Stimulated activated CD8-positive, alpha-beta memory T cell treated with anti-CD3 and anti-CD28 coated beads, Interleukin-7, amount 100 ng/mL, for 48 hours (primary cell): ENCODE measurements at regions not wholly inside any gene's neighbourhood (a gene's known extent, or its start where the extent isn't known, plus 50 kb on each side); places are given as distances from the start of the nearest gene placed in this dataset.
"Not testable (repeated sequence)": the region's sequence is repeated elsewhere in the genome, so short reads cannot be mapped to it uniquely, and the experiment has no call there.

Experiments used
- DNase-seq, 2 donors: peaks; one replicate each; pipeline ENCODE4 v3.0.0-alpha.2; 2020; ENCODE audit warnings: low read depth in 1 of 2; ENCODE audit errors: extremely low read depth in 1 of 2

DNA sequence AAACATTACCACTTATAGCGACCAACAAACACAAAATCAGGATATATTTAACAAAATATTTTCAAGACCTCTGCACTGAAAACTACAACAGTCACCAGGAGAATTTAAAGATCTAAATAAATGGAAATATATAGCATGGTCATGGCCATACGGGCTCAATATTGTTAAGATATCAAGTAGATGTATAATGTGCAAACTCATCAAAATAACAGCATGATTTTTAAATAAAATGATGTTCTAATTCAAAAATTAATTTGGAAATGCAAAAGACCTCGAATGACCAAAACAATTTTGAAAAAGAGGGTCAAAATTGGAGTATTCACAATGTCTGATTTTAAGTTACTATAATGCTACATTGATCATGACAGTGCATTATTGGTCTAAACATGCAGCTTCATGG, 159.1 kb upstream of the NDN start:
- no peak for DNase-seq

DNA sequence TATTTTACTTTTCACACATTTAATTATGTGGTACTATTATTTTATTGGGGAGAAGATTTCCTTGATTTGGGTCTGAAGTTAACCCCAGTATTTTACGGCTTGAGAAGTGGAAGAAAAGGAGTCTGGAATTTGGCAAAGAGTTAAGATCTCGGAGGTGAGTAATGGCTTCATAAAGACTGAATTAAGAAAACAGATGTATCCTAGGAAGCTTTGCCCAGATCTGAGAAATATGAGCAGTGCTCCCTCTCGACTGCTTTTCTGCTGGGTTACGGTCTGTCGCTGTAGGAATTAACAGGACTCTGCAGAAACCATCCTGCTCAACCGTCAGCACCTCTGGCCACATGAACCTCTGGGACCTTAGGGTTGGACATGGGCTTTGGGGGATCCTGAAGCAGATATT, 163.6 kb upstream of the NDN start:
- DNase-seq, result no peak

DNA sequence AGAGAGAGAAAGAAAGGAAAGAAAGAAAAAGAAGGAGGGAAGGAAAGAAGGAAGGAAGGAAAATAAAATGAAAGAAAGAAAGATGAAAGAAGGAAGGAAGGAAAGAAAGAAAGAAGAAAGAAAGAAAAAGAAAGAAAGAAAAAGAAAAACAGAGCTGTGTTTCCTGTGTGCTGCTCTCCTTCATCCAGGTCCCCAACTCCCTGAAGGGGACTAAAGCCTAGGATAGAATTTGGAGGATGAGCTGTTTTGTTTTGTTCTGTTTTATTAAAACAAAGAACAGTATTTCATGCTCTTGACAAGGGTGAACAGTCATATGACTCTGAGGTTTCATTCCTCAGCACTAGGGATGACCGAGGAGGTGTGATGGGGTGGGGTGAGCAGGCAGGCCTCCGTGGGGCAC, 164.8 kb upstream of the NDN start:
- DNase-seq, result no peak

GRCh38 chr15:23853286-23853685, 166.2 kb upstream of the NDN start:
- DNase-seq, result no peak

- no peak for DNase-seq
Measured at GRCh38 chr15:23854203-23854911, 167.3 kb upstream of the NDN start.

DNA sequence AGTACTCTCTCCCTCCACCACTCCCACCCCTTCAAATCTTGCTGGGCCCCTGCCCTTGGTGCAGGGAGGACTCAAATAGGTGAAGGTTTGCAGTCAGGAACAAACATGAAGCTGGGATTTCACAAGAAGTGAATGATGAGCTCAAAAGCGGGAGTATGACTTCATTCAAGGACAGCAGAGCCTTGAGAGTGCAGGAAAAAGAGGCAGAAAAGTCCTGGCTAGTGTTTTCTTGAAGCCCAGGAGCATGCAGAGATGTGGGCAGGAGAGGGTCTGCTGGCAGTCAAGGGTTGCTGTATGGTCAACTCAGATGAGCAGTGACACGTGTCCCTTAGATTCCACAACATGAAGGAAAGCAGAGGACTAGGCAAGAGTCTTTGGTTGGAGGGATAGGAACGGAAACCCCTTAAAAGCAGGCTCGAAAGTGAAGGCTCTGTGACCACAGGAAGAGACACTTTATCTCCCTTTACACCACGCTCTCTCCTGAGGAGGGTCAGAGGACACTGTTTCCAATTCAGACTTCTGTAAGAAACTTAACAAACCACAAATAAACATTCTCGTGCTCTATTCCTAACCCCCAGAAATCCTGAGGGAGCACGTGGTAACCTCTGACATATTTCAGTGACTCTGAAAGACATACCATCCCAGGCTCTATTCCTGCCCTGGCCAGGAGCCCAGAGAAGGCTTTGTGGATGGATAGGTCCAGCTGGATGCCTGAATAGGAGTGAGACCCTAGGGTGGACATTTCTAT, 168.0 kb upstream of the NDN start:
- no peak for DNase-seq

DNA sequence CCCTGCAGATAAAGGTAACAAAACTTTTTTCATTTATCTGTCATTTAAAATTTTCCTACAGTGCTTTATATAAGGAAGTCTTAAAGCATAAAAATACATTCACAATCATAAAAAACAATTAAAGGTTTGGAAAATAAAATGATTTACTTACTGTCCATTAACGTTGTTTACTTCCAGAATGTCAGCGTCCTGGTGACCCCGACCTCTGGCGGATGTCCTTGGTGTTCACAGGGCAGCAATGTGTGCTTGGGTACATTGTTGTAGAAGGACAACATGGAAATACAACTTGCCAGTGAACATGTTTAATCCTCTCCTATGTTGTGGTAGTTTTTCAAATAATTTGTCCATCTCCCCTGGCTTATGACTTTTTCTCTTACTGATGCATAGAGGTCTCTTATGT, 168.8 kb upstream of the NDN start:
- DNase-seq, result no peak

GRCh38 chr15:23857028-23857641, 170.0 kb upstream of the NDN start:
- DNase-seq, result peak in 1 of 2 donors; percentile 2

DNA sequence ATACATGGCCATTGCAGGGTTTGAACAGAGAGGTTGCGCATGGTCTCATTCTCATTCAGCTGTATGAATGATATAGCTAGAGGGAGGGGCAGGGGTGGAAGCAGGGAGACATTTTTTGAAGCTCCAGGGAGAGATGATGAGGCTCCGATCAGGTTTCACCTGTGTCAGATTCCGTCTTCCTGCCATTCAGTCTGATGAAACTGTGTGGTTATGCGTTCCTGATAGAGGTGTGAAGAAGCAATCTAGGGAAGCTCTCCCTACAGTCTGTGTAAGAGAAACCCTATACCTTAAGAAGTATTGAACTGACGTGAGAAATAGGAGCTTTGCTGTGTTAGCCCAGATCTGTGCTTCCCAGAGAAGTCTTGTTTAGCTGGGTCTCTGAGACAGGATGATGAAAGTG, 171.9 kb upstream of the NDN start:
- no peak for DNase-seq

- DNase-seq, result no peak
Measured at GRCh38 chr15:23860290-23861245, 173.5 kb upstream of the NDN start.

DNA sequence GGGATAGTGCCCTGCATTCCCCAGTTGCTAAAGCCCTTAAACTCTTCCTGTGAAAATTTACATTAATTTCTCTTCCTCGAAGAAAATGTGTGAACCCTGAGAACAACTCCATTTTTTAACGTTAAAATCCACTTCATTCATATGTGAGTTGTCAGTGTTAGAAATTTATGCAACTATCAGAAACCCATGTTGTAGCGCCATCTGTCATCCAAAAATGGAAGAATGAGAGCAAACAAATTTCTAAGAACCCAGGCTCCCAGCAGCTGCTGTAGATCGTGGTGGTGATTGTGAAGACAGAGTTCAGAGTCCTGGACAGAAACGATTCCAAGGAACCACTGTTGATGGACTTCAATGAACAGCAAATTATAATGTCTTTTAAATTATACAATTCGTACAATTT, 179.7 kb upstream of the NDN start:
- no peak for DNase-seq

DNA sequence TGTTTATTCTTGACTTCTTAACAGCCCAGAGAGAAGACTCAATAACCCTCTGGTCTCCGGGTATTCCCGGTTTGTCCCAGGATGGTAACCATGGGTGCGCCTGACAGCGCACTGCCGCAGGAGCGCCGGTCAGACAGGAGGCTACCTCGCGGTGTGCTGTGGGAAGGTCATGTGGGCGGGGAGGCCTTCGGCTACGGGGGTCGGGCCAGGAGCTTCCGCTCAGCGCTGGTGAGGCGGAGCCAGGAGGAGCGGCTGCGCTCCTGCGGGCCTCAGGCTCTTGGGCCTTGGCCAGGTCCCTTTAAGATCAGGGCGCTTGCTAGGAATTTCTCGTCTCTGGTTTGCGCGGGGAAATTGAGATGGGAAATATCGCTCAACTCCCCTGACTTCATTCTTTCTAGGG, 182.3 kb upstream of the NDN start:
- no peak for DNase-seq

DNA sequence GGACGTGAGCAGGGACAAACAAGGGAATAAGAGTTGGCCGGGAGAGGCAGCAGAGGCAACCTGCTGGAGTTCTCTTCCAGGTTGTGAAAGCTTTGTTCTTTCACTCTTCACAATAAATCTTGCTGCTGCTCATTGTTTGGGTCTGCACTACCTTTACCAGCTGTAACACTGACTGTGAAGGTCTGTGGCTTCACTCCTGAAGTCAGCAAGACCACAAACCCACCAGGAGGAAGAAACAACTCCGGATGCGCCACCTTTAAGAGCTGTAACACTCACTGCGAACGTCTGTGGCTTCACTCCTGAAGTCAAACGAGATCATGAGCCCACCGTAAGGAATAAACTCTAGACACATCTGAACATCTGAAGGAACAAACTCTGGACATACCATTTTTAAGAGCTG, 186.5 kb upstream of the NDN start:
- not testable (repeated sequence) for DNase-seq

DNA sequence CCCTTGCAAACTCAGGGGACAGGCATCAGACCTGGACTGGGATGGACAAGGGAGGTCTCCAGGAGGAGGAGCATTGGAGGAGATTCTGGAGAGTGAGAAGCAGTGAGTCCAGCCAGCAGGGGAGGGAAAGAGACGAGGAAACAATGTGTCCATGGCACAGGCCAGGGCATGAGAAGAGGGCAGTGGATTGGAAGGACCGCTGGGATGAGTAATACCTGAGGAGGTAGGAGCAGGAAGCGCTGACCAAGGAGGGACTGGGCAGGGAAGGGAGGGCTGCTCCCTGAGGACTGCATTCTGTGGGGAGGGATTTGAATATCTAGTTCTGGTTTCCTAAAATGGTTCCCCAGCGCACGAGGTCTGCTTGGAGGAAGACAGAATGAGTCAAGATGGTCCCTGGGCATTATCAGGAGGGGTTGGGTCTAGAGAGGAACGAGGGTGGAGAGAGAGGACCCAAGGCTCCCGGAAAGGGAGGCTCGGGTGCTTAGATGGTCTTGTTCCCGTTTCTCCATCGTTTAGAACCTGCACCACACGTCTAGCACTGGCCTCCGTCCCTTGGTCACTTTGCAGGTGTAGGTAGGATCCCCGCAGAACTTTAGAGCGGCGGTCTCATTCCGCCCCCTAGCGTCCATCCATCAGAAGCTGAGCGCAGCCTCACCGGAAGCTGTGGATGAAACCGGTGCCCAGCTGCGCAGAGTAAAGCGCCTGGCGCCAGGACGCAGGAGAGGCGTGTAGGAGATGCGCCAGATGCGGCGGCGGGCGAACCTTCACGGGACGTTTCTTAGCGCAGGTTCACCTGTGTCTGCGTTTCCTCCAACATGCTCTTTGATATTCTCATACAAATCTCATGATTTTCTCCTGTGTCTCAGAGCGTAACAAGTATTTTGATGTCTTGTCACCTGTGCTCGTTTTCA, 190.7 kb upstream of the NDN start:
- DNase-seq, result peak; percentile 10

GRCh38 chr15:23881291-23881690, 194.2 kb upstream of the NDN start:
- DNase-seq, result no peak

GRCh38 chr15:23890218-23890617, 203.1 kb upstream of the NDN start:
- DNase-seq, result no peak

DNA sequence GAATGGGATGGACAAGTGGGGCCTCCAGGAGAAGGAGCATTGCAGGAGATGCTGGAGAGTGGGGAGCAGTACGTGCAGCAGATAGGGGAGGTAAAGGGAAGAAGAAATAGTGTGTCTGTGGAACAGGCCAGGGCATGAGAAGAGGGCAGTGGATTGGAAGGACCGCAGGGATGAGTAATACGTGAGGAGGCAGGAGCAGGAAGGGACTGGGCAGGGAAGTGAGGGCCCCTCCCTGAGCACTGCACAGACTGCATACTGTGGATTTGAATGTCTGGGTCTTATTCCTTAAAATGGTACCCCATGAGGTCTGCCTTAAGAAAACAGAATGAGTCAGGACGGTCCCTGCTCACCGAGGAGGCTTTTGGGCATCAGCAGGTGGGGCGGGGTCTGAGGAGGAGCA, 210.0 kb upstream of the NDN start:
- no peak for DNase-seq

DNA sequence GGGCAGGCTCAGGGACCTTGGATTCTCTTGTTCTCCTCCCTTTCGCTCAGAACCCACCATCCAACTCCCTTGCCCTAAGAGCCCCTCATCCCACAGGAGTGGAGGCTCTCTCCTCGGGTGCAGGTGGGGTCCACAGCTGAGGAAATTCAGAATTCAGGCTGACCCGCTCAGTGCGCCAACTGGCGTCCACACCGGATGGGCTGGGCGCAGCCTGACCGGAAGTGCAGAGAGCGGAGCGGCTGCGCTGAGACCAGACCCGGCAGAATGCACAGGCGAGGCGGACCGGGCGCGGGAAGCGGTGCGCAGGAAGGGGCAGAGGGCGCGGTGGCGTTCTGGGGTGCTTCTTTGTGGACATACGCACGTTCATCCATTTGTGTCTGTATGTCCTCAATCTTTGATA, 210.4 kb upstream of the NDN start:
- DNase-seq, result no peak

GRCh38 chr15:23910030-23910429, 222.9 kb upstream of the NDN start:
- DNase-seq, result no peak

GRCh38 chr15:23912191-23912590, 225.1 kb upstream of the NDN start:
- DNase-seq, result no peak
